GM21515 (cell line): ENCODE measurements at regions not wholly inside any gene's neighbourhood (a gene's known extent, or its start where the extent isn't known, plus 50 kb on each side); places are given as distances from the start of the nearest gene placed in this dataset.
A peak's percentile ranks its signal among the peaks of the same experiment; 100 is the strongest.
"Not testable (repeated sequence)": the region's sequence is repeated elsewhere in the genome, so short reads cannot be mapped to it uniquely, and the experiment has no call there.

Source experiments
- ATAC-seq: cut with Tn5 transposase; IDR thresholded peaks from one replicate; pipeline ENCODE4 v1.9.1; 2021; ENCODE audit not compliant: unreplicated experiment

DNA sequence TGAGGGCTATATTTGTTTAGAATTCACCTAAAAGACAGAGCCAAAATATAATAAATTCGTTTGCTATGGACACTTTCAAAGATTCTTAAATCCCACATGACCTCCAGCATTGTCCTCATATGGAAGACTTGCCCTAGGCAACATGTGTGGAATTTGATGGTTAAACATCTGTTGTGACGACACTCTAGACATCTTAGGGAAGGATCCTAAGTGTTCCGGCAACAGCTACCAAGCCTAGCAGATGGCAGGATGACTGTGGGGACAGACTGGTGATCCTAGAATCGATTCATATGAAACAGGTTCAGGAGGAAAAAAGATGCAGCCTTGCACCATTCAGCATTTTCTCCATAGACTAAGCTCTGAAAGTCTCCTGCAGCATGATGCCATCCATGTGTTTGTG is 77.6 kb upstream of the BACH2 start:
- ATAC-seq = no peak

DNA sequence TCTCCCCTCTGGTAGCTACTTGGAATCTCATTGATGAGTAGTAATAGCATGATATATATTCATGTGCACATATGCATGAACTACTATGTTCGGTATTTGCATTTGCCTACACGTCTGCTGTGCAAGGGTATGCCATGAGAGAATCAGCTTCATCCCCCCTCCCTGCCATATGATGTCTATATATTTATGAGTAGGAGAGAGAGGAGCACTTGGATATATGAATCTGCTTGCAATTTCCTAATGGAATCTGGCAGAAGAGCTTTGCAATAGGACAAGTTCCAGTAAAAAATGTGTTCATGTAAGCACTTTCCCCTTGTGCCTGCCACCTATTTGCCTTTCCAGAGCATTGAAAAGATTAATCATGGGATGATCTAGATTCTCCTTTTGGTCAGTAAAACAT is 76.2 kb upstream of the BACH2 start:
- ATAC-seq = no peak

DNA sequence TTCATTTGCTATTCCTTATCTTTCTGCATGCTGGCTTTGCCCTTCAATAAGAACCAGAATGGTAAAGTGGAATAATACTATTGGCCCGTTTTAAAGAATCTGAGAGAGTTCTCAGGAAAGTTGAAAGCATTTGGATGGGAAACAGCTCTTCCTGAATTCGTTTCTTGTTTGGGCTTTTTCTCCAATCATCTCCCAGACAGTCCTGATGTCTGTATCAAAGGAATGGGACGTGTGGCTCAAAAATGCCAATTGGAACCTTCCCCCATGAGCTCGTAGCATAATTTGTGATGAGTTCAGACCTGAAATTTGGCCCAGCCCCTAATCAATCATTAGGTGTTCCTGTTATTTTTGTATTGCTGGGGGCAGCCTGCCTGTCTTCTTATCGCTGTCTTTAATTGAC is 75.8 kb upstream of the BACH2 start:
- no peak for ATAC-seq

GRCh38 chr6:90370493-90370959 is 73.9 kb upstream of the BACH2 start:
- no peak for ATAC-seq

DNA sequence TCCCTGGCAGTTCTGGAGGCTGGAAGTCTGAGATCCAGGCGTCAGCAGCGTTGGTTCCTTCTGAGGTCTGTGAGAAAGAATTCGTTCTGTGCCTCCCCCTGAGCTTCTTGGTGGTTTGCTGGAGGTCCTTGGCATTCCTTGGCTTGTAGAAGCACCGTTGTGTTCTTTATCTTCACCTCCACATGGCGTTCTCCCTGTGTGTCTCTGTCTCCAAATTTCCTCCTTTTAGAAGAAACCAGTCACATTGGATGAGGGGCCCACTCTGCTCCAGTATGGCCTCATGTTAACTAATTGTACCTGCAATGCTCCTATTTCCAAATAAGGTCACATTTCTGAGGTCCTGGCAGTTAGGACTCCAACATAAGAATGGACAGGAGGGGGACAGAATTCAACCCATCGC is 73.0 kb upstream of the BACH2 start:
- ATAC-seq = no peak

GRCh38 chr6:90369024-90369519 is 72.4 kb upstream of the BACH2 start:
- ATAC-seq = peak; percentile 99

DNA sequence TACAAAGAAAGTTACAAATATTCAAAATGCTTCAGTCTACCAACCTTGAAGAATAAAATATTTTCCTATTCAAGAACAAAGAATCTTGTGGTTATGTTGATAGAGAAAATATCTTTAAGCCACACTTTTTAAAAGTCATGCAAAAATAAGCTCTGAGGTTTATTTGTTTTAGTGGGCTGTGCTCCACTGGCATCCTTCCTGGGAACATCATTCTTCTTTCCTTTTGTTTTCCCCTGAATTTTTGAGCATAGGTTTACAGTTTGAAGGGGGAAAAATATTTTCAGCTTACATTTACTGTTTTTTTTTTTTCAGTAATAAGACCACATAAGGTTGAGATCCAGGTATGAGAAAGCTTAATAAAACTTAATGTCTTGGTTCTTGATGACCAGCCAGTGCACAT is 72.0 kb upstream of the BACH2 start:
- no peak for ATAC-seq

- no peak for ATAC-seq
Observed at GRCh38 chr6:90368001-90368400, 71.4 kb upstream of the BACH2 start.

GRCh38 chr6:90365565-90366219 is 69.0 kb upstream of the BACH2 start:
- ATAC-seq = no peak

DNA sequence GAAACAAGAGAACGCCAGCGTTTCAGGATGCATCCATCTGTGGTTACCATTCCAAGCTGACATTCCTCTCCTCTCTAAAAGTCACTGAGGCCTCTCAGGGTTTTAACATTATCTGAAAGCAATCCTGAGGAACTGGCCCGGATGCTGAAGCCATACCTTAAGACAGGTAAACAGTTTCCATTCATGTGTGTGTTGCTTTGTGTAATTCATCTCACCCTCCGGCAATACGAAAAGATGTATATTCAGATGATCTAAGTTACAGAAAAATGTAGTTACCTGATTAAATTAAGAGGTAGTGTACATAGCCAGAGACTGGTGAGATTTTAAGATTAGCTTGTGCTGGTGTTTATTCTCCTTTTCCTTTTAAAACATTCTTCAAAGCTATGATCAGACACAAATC is 68.4 kb upstream of the BACH2 start:
- ATAC-seq = no peak

GRCh38 chr6:90364286-90364685 is 67.6 kb upstream of the BACH2 start:
- no peak for ATAC-seq

- no peak for ATAC-seq
Observed at GRCh38 chr6:90362318-90362717, 65.7 kb upstream of the BACH2 start.

DNA sequence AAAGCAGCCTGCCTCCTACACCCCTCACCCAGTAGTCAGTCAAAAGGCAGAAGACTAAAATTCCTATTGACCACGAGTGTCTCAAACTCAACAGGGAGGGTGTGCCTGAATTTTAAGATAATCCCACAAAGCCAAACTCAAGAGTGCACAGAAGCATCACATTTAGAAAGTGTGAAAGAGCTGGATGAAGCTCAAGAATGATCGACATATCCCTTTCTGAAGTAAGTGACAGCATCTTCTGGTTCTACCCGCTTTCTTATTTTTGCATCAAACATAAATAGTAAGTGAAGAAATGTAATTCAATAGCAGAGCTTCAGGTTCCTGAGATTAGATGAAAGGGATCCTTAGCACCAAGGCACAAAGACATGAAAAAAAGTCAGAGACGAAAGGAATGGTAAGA is 64.5 kb upstream of the BACH2 start:
- ATAC-seq = no peak

DNA sequence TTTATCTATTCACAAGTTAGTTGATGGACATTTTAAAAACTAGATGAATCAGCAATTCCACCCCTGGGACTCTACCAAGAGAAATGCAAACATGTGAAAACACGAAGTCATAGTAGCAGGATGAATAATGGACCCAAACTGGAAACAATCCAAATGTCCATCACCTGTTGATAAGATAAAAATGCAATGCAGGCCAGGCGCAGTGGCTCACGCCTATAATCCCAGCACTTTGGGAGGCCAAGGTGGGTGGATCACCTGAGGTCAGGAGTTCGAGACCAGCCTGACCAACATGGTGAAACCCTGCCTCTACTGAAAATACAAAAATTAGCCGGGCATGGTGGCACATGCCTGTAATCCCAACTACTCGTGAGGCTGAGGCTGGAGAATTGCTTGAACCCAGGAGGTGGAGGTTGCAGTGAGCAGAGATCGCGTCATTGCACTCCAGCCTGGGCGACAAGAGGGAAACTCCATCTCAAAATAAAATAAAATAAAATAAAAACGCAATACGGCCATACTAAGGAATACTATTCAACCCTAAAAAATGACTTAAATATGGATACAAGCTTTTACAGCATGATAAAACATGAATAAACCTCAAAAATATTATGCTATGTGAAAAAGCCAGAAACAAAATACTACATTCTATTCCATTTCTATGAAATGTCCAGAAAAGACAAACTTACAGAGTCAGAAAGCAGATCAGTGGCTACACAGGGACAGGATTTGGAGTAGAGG is 61.6 kb upstream of the BACH2 start:
- not testable (repeated sequence) for ATAC-seq

- ATAC-seq = no peak
Observed at GRCh38 chr6:90356012-90356421, 59.4 kb upstream of the BACH2 start.

GRCh38 chr6:90354961-90355360 is 58.3 kb upstream of the BACH2 start:
- ATAC-seq = no peak

GRCh38 chr6:90351696-90352095 is 55.1 kb upstream of the BACH2 start:
- ATAC-seq = no peak

- ATAC-seq = no peak
Observed at GRCh38 chr6:90350689-90351554, 54.3 kb upstream of the BACH2 start.

GRCh38 chr6:90347411-90347851 is 50.8 kb upstream of the BACH2 start:
- ATAC-seq = no peak

DNA sequence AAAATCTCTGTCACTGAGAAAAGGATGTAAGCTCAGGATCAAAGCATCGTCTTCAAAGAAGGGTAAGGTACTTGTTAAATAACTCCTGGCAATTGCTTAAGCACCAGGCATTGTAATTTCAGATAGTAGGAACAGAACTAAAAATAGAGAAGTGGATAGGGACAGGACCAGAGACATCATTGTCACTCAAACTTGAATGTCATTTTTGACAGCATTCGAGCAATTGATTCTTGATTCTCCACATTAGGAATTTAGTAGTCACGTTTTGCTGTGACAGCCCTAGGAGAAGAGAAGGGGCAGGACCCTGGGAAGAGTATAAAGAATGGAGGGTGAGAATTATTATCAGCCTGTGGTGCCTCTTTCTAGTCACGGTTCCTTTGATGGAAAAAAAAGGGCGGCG is 50.1 kb upstream of the BACH2 start:
- ATAC-seq = no peak
